ENCODE measurements at regions not wholly inside any gene's neighbourhood (a gene's known extent, or its start where the extent isn't known, plus 50 kb on each side); places are given as distances from the start of the nearest gene placed in this dataset.

GRCh38 chr16:86229866-86230656, 280.3 kb upstream of the FOXF1 start:
- intact Hi-C loops (cut with micrococcal nuclease): no loop called here
- Histone ChIP-seq H3K4me2 (ENCODE audit: low read length) (no peak overlapping the region), H2AFZ (ENCODE audit: low read length) (no peak overlapping the region), H3K4me1 (ENCODE audit: insufficient read depth, low read length) (no peaks in the 10 kb centered on the region), H3K4me3 (ENCODE audit: low read length) (no peak overlapping the region), H3K36me3 (ENCODE audit: low read depth, low read length) (no peaks in the 10 kb centered on the region), H3F3A (ENCODE audit: low read length, unreplicated experiment) (no peaks in the 10 kb centered on the region), H3K27ac (ENCODE audit: low read length) (no peak overlapping the region), H3K9me3 (ENCODE audit: low read length) (no peaks in the 10 kb centered on the region), H3K27me3 (ENCODE audit: low read length) (peaks cover 40% of the 10 kb centered on the region), H4K20me1 (ENCODE audit: low read length) (no peaks in the 10 kb centered on the region), H3K9me2 (replicated peaks; ENCODE audit: low read length) (no peaks in the 10 kb centered on the region), H3K9ac (ENCODE audit: low read length) (no peak overlapping the region), H3K79me2 (ENCODE audit: low read length) (no peaks in the 10 kb centered on the region)
- no peak for ATAC-seq
- POLR2A ChIA-PET (ENCODE audit: unreplicated experiment): no interaction called here
- TF ChIP-seq EZH2 (IDR thresholded peaks at IDR 0.05; ENCODE audit: low read length, unreplicated experiment): no peak
- TF ChIP-seq CTCF (conservative IDR thresholded peaks at IDR 0.05; ENCODE audit: low read depth, low read length): no peak
- TF ChIP-seq EZH2phosphoT487 (IDR thresholded peaks at IDR 0.05; ENCODE audit: borderline replicate concordance, low read length): no peak
- no peak for DNase-seq
- BruUV-seq (replicated peaks): no TSS peak
- CTCF ChIA-PET: no interaction called here

DNA sequence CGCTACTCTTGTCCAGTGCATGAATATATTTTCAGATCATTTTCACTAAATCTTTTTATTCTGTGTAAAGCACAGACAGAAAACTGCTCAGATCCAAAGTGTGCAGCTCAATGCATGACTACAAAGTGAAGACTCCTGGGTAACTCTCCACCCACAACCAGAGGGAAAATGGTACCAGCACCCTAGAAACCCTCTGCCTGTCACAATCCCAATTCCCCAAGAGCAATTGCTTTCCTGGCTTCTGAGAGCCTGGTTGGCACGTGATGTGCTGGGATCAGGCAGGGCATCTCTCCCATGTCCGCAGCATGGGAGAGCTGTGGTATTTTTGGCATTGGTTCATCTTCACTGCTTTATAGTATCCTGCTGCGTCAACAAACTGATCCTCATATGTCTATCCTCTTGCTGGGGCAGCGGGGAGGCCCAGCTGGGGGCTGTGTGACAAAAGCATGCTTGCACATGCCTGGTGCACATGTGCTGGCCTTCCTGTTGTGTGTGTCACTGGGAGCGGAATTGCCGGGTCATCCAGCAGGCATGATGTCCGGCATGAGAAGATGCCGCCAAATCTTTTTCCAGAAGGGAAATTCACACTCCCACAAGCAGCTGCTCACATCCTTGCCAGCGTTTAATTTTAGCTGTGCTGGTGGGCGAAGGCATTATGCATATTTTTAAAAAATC, 278.9 kb upstream of the FOXF1 start:
- intact Hi-C loops (cut with micrococcal nuclease): no loop called here
- Histone ChIP-seq H3K36me3 (ENCODE audit: low read depth, low read length) (no peaks in the 10 kb centered on the region), H2AFZ (ENCODE audit: low read length) (no peak overlapping the region), H3K9me2 (replicated peaks; ENCODE audit: low read length) (no peaks in the 10 kb centered on the region), H3F3A (ENCODE audit: low read length, unreplicated experiment) (no peaks in the 10 kb centered on the region), H3K4me3 (ENCODE audit: low read length) (no peak overlapping the region), H4K20me1 (ENCODE audit: low read length) (no peaks in the 10 kb centered on the region), H3K27me3 (ENCODE audit: low read length) (peaks cover 40% of the 10 kb centered on the region), H3K79me2 (ENCODE audit: low read length) (no peaks in the 10 kb centered on the region), H3K9ac (ENCODE audit: low read length) (no peak overlapping the region), H3K4me2 (ENCODE audit: low read length) (no peak overlapping the region), H3K9me3 (ENCODE audit: low read length) (no peaks in the 10 kb centered on the region), H3K4me1 (ENCODE audit: insufficient read depth, low read length) (no peaks in the 10 kb centered on the region), H3K27ac (ENCODE audit: low read length) (no peak overlapping the region)
- POLR2A ChIA-PET (ENCODE audit: unreplicated experiment): no interaction called here
- ATAC-seq: no peak
- DNase-seq: no peak
- TF ChIP-seq EZH2phosphoT487 (IDR thresholded peaks at IDR 0.05; ENCODE audit: borderline replicate concordance, low read length) (no peak), CTCF (conservative IDR thresholded peaks at IDR 0.05; ENCODE audit: low read depth, low read length) (no peak), EZH2 (IDR thresholded peaks at IDR 0.05; ENCODE audit: low read length, unreplicated experiment) (no peak)
- no TSS peak for BruUV-seq (replicated peaks)
- CTCF ChIA-PET: no interaction called here

- ATAC-seq: no peak
- Histone ChIP-seq H3K4me2 (ENCODE audit: low read length) (no peak overlapping the region), H3K36me3 (ENCODE audit: low read depth, low read length) (no peaks in the 10 kb centered on the region), H3K9me3 (ENCODE audit: low read length) (no peaks in the 10 kb centered on the region), H3K79me2 (ENCODE audit: low read length) (no peaks in the 10 kb centered on the region), H3K9ac (ENCODE audit: low read length) (no peak overlapping the region), H3K4me3 (ENCODE audit: low read length) (no peak overlapping the region), H3K4me1 (ENCODE audit: insufficient read depth, low read length) (no peaks in the 10 kb centered on the region), H3K27ac (ENCODE audit: low read length) (no peak overlapping the region), H4K20me1 (ENCODE audit: low read length) (no peaks in the 10 kb centered on the region), H3K27me3 (ENCODE audit: low read length) (peaks cover 40% of the 10 kb centered on the region), H2AFZ (ENCODE audit: low read length) (no peak overlapping the region), H3K9me2 (replicated peaks; ENCODE audit: low read length) (no peaks in the 10 kb centered on the region), H3F3A (ENCODE audit: low read length, unreplicated experiment) (no peaks in the 10 kb centered on the region)
- POLR2A ChIA-PET (ENCODE audit: unreplicated experiment): no interaction called here
- intact Hi-C loops (cut with micrococcal nuclease): no loop called here
- no TSS peak for BruUV-seq (replicated peaks)
- CTCF ChIA-PET: no interaction called here
- no peak for TF ChIP-seq EZH2phosphoT487 (IDR thresholded peaks at IDR 0.05; ENCODE audit: borderline replicate concordance, low read length)
- no peak for TF ChIP-seq EZH2 (IDR thresholded peaks at IDR 0.05; ENCODE audit: low read length, unreplicated experiment)
- TF ChIP-seq CTCF (conservative IDR thresholded peaks at IDR 0.05; ENCODE audit: low read depth, low read length): no peak
- no peak for DNase-seq
Observed at GRCh38 chr16:86231996-86232350, 278.4 kb upstream of the FOXF1 start.

Data from PC-3 (cell line).